GM21576 (cell line): ENCODE measurements at regions not wholly inside any gene's neighbourhood (a gene's known extent, or its start where the extent isn't known, plus 50 kb on each side); places are given as distances from the start of the nearest gene placed in this dataset.

Experiments
- ATAC-seq: cut with Tn5 transposase; IDR thresholded peaks from one replicate; pipeline ENCODE4 v1.9.1; 2021; ENCODE audit warnings: mild to moderate bottlenecking, moderate library complexity; ENCODE audit not compliant: unreplicated experiment

DNA sequence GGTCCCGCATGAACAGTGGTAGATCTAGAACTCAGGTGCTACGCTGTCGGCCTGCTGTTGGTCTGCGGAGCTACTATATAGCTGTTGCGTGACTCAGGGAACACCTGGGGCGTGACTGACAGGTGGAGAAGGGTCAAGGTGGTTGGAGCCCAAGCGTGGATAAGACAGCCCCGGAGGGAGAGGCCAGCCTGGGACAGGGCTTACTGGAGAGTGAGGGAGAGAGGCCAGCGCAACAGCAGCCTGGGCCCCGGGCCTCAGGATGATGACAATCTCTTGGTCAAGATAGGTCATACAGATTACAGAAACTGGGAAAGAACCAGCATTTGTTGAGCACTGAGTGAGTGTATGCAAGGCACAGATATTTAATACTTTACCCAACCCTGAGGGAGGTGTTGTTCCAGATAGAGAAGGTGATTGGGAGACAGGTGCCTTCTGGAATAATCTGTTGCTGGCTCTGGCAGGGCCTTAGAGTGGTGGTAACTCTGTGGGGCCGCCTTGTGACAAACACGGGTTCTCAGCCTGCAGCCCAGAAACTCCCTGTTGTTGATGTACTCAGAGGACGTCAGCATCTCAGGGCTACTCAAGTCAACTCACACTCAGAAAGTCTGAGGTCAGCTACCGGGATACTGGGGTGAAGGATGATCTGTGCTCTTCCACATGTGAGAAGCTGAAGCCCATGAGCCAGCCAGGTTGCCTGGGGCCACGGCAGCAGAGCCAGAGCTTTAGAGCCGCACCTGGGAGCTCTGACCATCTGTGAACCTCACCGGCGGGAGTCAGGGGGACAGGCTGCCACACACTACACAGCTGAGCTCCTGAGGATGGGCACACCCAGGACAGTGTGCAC, 265.4 kb upstream of the HES1 start:
- ATAC-seq, result no peak

DNA sequence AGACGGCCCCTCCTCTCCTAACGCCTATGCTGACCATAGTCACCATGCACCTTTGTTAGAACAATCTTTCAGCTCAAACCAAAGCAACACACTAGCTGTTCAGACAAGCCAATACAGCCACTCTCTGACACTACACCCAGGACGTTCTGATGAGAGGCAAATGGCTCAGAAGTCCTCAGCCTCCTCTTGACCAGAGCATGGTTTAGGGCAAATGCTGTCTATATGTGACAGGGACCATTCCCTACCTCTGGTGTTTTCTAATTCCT, 264.8 kb upstream of the HES1 start:
- ATAC-seq, result no peak

DNA sequence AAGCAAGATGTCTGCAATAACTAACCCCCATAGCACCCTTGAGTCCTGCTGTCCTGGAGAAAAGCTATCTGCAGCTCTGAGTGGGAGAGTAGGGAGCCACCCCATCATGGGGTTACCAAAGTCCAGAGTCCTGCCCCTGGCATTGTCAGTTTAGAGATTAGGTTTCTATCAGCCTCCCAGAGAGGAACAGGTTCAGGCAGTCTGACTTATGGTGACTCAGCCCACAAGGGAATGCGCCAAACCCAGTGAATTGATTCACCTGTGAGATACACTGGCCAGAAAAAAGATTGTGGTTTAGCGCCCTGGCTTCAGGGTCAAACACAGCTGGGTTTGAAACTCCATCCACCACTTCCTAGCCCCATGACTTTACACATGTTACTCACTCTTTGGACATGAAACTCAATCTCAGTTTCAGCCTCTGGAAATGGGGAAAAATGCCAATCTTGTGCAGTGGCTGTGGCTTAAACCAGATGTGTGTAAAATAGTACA, 263.6 kb upstream of the HES1 start:
- peak; percentile 46 for ATAC-seq

DNA sequence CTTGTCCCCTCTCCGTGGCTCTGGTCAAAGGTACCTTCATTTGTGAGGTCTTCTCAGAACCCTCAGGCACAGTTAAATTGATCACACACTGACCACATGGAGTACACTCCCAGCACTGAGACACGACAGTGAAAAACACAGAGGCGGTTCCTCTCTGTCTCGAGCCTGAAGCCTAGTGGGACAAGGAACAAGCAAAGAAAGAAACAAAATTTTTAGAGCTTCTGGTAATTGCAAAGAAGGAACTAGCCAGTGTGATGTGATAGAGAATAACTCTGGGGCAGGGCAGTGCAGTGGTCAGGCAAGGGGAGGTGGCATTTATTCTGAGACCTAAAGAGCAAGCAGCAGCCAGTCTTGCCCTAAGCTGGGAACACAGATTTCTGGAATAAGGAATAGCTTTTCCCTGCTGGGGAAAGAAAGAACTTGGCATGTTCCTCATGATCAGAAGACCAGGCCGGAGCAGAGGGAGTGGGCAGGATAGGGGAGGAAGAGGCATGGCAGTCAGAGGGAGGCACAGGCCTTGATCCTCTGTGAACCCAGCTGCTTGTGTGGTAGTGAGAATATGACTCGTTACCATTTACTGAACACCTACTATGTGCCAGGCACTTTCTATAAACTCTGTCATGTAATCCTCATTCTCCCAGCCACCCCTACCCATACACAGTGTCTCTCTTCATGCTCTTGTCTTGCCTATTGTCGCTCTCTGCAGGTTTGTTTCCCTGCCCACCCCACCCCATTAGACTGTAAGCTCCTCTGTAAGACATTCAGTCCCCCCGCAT, 262.3 kb upstream of the HES1 start:
- ATAC-seq, result no peak

DNA sequence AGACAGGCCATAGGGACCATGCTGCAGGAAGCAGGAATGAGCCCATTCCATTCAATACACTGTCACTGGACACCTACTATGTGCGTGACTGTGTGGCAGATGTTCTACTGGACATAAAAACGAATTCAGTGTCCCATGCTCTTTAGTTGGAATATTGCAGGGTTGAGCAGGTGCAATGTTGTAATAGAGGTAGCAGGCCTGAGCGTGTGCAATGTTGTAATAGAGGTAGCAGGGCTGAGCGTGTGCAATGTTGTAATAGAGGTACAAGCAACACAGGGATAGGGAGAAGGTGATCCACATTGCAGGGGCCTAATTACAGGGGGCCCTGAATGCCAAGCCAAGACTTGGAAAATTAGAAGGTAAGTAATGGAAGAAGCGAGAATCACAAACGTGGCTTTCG, 261.4 kb upstream of the HES1 start:
- ATAC-seq, result no peak

DNA sequence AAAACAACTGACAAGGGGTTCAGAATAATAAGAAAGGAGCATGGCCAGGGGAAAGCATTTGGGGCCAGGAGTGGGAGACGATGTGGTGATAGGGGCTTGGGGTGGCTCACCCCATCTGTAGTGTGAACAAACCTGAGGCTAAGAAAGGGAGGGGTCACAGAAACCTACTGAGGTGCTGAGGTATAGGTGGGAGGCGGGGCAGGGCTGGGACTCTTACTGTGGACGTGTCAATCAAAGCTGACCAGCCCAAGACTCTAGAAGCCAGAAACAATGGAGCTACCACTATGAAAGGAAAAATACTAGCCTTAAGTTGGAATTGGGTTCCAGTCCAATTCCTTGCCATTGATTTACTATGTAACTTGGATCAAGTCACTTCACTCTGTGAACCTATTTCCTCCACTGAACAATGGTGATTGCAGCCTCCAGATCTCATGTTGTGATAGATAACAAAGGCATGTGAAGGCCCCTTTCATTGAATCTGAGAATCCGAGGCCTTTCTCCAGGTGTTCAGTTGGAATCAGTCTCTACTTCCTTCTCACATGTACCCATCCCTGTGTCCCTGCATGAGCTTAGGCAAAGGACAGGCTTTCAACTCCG, 260.9 kb upstream of the HES1 start:
- no peak for ATAC-seq

DNA sequence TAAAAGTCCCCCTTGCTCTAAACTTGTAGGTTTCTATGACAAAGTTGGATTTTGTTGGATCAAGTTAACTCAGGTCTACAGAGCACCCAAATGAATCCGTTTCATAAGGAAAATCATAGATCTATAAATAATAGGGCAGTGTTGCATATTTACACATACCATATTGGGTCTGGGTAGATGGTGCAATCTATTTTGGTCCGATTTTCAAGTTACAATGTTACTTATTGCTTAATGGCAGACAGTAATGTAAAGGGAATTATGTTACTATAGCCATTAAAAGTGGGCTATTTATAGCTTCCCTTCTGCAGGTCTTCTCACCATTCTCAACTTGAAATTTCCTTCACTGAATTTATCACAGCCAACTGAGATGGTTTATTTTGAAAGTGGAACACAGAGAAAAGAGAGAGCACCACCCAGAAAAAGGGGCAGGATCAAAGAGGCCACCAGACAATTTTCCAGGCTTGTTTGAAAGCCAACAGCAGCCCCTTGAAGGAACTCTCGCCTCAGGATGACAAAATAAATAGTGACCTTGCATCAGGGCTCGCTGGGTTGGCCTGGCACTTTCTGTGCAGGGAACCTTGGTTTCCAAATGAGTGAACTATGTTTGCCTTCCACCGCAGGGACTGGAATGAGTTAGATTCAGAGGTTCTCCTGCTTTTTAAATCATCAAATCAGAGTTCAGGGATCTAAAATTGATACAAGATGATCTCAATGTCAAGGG, 260.2 kb upstream of the HES1 start:
- ATAC-seq, result no peak

DNA sequence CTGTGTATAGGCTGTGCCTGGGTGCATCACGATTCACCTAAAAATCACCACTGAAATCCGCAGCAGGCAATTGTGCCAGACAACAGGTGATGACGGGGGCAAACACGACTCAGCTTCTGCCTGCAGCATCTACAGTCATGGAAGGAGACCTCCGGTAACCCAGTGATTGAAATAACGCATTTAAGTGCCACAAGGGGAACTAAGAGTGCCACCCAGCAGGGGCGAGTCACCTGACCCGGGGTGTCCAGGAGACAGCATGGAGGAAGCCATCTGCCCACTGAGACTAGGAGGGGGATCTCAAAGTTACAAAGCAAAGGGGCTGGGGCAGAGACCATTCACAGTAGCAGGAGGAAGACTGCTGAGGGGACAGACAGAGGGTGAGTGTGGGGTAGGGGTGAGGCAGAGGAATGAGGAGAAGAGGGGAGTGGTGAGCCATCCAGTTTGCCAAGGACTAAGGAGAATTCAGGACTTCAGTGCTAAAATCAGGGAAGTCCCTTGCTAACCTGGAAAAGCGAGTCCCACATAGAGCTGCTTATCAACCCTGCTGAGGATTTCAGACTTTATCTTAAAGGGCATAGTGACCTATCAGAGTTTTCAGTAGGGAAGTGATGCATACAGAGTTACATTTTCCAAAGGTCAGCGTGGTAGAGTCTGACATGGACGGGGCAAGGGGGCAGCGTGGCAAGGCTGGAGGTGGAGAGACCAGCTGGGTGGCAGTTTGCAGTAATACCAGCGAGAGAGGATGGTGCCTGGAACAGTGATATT, 256.7 kb upstream of the HES1 start:
- no peak for ATAC-seq

DNA sequence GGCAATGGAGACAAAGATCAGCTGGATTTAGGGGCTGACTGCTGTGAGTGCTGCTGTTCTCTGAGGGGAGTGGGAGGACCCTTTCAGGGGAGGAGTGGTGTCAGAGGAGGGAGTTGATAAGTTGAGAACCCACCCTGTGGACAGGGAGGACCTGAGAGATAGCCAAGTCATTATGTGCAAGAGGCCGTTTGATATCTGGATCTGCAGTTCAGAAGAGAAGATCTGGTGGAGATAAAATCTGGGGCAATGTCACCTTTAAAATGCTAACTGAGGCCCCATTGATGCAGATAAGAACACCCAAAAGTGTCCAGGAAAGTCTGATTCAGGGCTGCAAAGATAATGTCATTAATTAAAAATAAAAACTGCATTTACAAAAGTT, 256.1 kb upstream of the HES1 start:
- ATAC-seq, result no peak

DNA sequence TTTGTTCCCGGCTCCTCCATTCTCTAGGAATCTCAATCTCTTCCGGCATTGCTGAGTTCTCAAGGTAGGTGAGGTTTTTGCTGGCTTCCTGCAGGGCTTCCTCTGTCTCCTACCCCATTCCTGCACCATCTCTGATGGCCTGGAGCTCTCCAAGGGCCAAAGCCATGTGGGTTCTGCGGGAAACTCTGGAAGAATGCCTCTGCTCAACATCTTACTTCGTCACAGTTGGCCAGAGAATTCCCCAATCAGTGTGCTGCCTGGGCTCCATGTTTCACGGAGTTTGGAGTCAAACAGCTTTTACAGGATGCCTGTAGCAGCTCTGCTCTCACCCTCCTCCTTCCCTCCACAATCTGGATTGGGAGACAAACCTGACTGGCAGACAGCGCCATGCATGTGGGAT, 253.9 kb upstream of the HES1 start:
- no peak for ATAC-seq

DNA sequence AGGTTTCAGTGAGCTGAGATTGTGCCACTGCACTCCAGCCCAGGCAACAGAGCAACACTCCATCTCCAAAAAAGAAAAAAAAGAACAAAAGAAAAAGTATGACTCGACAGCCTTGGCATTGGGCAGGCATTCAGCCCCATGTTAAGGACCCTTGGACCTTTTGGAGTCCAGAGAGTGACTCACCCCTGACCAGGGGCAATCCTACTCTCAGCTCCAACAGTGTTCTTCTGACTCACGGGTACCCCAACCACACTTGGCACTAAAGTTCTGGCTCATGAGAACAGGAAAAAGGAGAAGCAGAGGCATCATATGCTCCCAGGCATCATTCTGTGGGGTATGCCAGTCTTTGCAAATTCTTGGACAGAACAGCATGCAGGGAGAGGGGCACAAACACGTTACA, 252.4 kb upstream of the HES1 start:
- ATAC-seq, result no peak

DNA sequence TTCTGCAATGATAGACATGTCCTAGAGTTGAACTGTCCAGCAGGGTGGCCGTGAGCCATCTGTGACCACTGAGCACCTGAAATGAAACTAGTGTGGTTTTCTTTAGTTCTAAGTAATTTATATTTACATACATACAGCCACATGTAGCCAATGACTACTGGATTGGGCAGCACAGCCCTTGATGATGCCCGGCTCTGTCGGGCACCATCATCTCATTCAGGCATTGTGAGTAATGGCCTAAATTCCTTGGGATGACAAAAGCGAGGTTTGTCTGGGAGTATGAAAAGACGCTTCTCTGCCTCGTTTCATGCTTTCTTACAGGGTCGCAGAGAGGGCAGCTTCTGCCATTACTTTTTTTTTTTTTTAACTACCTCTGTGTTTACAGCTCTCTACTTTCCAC, 251.9 kb upstream of the HES1 start:
- ATAC-seq, result no peak

DNA sequence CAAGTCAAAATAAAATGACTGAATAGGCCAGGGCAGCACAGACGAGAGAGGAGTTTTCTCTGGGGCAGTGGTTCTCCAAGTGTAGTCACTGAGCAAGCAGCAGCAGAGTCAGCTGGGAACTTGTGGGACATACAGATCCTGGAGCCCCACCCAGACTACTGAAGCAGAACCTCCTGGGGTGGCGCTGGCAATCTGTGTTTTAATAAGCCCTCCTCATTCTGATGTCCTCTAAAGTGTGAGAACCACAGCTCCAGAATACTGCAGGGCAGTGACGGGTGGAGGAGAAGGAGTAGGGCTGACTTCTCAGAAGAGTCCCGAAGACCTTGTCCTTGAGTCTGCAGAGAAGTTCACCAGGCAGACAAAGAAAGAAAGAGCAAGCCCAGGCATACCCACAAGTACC, 251.3 kb upstream of the HES1 start:
- ATAC-seq, result no peak

DNA sequence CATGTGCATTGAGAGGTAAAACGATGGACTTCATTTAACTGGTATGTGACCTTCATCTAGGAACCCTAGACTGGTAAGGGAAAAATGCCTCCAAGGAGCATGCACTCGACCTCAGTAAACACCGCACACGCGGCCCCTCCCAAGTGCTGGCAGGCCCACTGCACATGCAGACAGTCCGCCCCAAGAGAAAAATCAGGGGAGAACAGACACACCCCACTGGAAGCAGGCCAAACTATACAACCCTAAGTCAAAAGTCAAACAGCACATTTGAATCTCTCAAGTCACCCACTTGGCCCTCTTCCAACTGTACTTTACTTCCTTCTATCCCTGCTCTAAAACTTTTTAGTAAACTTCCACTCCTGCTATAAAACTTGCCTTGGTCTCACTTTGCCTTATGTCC, 250.1 kb upstream of the HES1 start:
- no peak for ATAC-seq

DNA sequence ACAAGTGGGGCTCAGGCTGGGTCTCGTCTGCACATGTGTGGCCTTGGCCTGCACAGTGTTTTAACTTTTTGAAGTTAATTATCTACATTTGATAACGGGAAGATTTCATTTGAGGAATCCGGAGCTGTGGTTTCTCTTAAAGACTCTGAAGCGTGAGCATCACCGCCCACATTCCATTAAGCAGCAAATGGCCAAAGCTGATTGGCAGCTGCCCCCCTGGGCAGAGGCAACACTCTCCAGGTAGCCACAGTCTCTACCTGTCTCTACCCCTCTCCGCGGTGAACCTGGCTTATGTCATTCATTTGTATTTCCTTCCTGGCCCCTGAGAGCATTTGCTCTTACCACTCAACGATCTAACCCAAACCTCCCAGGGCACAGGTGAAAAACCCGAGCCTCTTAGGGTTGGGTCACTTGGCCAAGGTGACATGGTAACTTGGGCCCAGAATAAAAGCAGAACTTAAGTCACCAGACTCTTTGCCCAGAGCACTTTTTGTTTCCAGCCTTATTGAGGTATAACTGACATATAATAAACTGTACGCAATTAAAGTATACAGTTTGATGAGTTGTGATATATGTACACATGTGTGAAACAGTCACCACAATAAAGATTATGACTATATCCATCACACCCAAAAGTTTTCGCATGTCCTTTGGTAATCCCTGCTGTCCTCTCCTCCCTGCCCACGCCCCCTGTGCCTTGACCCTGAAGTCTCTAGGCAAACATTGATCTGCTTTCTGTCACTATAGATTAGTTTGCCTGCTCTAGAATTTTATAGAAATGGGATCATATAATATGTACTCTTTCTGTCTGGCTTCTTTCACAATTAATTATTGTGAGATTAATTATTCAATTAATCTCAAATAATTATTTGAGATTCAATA, 245.7 kb upstream of the HES1 start:
- ATAC-seq, result no peak

DNA sequence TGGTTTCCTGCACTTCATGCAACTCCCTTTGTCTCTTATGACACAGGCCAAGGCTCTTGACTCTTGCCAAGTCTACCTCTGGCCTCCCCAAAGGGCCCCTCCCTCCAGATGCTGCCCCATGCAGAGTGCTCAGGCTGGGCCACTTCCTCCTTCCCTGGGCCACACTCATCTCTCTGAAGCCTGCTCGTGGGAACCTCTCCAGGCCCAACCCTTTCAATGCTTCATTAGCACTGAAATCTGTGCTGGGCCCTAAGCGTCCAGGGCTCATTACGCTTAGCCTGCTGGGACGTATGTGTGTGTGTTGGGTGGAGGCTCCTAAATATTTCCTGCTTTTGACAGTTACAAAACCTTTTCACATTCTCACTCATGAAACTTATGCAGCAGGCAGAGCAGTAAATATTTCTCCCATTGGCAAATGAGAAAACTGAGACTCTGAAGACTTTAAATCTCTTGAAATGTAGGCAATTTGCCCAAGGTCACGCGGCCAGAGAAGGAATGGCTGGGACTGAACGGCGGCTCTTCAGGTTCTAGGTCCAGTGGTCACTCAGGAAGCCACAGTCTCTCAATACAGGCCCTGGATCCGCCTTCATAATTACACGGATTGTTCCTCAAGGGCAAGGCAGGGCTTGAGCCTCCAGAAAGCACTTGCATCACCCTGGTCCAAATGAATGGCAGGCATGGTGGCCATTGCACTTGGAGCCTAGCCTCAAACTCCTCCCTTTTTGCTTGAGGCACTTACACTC, 241.7 kb upstream of the HES1 start:
- ATAC-seq, result no peak

DNA sequence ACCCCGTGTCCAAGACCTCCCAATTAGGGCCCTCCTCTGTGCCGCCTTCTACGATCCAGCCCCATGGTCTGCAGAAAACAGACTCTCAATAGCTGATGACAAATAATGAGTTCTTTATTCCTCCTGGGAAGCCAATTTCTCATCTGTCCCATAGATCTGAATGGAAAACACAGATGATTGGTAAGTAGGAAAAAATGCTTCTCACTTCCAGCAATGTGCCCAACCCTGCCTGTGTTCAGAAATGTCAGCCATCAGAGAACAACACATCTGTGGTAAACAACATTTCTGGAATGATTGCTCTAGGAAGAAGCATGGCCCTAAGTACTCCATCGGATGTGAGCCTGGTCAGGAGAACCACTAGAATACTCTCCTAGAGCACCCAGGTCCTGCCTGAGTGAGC, 240.5 kb upstream of the HES1 start:
- no peak for ATAC-seq

DNA sequence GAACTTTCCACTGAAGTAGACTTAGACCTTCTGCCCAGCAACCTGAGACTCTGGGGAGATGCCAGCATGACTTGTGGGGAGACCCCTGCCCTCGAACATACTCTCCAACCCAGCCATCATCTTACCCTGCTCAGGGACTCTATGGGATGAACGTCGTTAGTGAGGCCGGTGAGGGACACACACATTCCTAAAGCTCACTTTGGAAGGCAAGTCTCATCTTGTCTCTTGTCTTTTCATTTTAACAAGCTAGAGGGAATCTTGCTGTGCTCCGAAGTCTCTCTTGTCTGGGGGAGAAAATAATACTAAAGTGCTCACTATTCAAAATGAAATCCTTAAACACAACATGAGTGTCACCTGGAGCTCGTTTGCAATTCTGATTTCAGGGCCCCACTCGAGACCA, 239.5 kb upstream of the HES1 start:
- no peak for ATAC-seq

DNA sequence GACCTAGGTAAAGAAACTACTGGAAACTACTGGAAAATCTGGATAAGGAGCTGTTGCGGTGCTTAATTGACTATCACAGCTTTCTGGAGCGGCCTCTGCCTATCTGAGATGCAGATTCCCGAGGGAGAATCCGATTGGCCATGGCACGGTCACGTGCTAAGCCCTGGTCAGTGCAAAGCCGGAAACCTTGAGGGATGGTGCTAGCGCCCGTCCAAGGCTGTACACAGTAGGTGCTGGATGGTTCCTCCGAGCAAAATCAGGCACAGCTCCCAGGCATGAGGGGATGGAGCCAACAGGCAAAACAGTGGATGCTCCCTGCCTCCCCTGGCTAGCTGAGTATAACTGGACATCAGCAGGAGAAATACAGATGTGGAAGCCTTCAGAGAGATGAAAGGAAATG, 238.7 kb upstream of the HES1 start:
- no peak for ATAC-seq
